Peyer's patch (tissue), 4 donors: ENCODE measurements at regions not wholly inside any gene's neighbourhood (a gene's known extent, or its start where the extent isn't known, plus 50 kb on each side); places are given as distances from the start of the nearest gene placed in this dataset.

Experiments
- CTCF ChIP-seq, 6 experiments: fragments of 450-650 bp in 4 of 6; fragments of 200-600 bp in 2 of 6; sonication (generic) in 1 of 6; IDR thresholded peaks; one replicate each; pipeline ENCODE4 v1.5.1; 2017 to 2019; ENCODE audit warnings: antibody characterized with exemption in 6 of 6, mild to moderate bottlenecking in 3 of 6, moderate library complexity in 1 of 6
- POLR2A ChIP-seq, 2 donors: fragments of 450-650 bp; IDR thresholded peaks; one replicate each; pipeline ENCODE4 v1.5.1; 2017; ENCODE audit warnings: antibody characterized with exemption in 2 of 2, mild to moderate bottlenecking in 2 of 2, moderate library complexity in 2 of 2

GRCh38 chr3:162263596-162263995 lies 767.0 kb downstream of the OTOL1 start:
- TF ChIP-seq CTCF (IDR thresholded peaks at IDR 0.05) (no peak), POLR2A (IDR thresholded peaks at IDR 0.05) (no peak)
